OCI-LY1 (cell line): ENCODE measurements at regions not wholly inside any gene's neighbourhood (a gene's known extent, or its start where the extent isn't known, plus 50 kb on each side); places are given as distances from the start of the nearest gene placed in this dataset.

Experiments
- CTCF ChIP-seq: fragments of 200-600 bp; sonication (generic), shearing (Covaris generic); IDR thresholded peaks from 2 replicates; pipeline ENCODE4 v1.5.1; 2017; ENCODE audit warnings: mild to moderate bottlenecking, antibody characterized with exemption, low read length, moderate library complexity, mixed read lengths
- EZH2 ChIP-seq: fragments of 200-600 bp; sonication (generic), shearing (Covaris generic); IDR thresholded peaks from 2 replicates; pipeline ENCODE4 v1.8.0; 2017; ENCODE audit warnings: borderline replicate concordance, mixed run types, mild to moderate bottlenecking, antibody characterized with exemption, low read length, moderate library complexity, mixed read lengths

GRCh38 chr16:8516471-8516870 lies 73.8 kb downstream of the TMEM114 start:
- TF ChIP-seq CTCF (no peak), EZH2 (no peak)
